ENCODE measurements at regions not wholly inside any gene's neighbourhood (a gene's known extent, or its start where the extent isn't known, plus 50 kb on each side); places are given as distances from the start of the nearest gene placed in this dataset.

DNA sequence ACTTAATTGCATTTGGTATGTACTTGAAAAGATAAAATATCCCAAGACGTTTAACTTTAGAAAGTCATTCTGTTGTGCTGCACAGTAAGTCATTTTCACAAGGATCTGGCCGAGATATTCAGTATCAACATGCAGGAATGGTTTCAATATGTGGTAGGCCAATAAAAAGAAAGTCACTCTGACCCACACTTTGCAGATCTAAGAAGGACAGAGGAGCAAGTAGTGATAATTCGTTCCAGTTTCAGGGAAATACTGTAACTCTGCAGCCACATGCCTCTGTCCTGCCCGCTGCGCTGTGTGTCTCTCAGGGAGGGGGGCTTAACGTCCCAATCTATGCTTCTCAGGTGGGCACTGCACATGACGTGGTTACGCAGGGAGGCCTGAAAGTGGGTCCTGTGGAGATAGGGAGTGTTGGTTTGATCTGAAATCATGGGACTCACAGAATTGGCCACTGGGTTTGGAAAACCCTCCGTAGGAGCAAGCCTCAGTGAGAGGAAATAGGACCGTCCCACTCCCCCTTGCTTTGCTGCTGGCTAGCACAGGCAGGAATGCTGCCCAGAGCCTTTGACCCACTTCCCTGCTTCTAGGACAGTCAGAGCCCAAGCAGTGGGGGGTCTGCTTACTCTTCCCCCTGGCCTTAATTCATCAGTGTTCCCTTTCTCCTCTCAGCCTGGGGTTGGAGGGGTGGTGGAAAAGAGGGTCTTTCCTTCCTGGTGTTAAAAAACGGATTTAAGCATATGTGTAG lies 314.7 kb upstream of the SPRED2 start:
- TF ChIP-seq ZFX (IDR thresholded peaks at IDR 0.05): no peak
- TF ChIP-seq, protein P1, sequence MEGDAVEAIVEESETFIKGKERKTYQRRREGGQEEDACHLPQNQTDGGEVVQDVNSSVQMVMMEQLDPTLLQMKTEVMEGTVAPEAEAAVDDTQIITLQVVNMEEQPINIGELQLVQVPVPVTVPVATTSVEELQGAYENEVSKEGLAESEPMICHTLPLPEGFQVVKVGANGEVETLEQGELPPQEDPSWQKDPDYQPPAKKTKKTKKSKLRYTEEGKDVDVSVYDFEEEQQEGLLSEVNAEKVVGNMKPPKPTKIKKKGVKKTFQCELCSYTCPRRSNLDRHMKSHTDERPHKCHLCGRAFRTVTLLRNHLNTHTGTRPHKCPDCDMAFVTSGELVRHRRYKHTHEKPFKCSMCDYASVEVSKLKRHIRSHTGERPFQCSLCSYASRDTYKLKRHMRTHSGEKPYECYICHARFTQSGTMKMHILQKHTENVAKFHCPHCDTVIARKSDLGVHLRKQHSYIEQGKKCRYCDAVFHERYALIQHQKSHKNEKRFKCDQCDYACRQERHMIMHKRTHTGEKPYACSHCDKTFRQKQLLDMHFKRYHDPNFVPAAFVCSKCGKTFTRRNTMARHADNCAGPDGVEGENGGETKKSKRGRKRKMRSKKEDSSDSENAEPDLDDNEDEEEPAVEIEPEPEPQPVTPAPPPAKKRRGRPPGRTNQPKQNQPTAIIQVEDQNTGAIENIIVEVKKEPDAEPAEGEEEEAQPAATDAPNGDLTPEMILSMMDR (conservative IDR thresholded peaks at IDR 0.05): no peak
- no peak overlapping the region for H3K27ac ChIP-seq

DNA sequence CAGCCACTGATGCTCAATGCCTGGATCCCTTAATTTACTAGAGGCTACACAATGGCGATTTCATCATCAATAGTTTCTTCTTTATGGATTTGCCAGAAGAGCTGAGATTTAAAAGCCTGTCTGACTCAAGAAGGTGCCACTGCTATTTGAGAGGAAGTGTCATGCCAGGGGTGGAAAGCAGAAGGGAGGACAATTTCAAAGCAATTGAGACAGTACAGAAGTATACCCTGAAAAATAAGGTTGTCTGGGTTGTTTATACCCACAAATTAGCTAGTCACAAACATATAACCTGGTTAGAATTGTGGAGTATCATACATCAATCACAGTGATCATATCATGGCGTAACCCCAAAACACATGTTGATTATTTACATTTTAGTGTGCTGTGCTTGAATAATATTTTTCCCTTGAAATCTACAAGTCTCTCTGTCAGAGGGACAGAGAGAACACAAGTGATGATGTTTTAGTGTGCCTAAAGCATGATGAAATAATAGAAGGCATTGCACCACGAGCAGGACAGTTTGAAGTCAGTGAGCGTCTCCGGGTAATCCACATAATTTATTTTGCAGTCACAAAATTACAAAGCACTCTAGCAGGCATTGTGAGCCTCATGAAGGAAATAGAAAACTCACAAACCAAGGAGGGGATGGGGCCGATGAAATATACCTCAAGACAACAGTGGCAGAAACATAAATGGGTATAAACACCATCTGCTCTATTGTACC lies 312.2 kb upstream of the SPRED2 start:
- no peak for TF ChIP-seq ZFX (IDR thresholded peaks at IDR 0.05)
- TF ChIP-seq, protein P1 (conservative IDR thresholded peaks at IDR 0.05): no peak
- H3K27ac ChIP-seq: no peak overlapping the region

DNA sequence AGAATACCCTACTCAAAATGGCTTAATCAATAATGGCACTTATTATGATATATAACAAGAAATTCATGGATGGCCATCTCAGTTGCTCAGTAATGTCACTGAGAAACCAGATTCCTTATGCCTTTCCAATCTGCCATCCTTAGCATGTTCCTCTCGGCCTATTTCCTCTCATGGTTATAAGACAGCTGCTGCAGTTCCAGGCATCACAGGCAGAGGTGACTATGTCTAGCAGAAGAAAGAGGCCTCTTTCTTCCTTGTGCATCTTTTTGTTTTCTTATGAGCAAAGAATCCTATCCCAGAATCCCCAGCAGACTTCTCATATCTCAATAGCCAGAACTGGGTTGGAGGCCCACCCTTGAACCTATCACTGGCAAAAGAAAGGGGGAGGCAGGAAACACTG lies 310.6 kb upstream of the SPRED2 start:
- no peak for TF ChIP-seq ZFX (IDR thresholded peaks at IDR 0.05)
- TF ChIP-seq, protein P1 (conservative IDR thresholded peaks at IDR 0.05): no peak
- H3K27ac ChIP-seq: no peak overlapping the region

DNA sequence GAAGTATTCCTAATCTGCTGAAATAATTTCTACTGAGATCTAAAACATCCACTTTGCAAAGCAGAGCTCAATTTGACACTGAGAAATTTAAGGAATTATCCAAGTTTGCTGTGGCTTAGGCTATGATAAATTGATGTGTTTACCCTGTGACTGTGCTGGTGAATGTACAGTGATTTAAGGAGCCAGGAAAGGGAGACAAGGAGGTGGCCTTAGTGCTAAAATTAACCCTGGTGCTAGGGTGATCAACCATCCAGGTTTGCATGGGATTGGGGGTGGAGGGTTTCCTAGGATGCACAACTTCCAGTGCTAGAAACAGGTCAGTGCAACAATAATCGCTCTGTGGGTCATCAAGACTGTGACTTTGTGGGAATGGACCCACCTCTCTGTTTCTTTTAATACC lies 307.5 kb upstream of the SPRED2 start:
- no peak for TF ChIP-seq ZFX (IDR thresholded peaks at IDR 0.05)
- TF ChIP-seq, protein P1 (conservative IDR thresholded peaks at IDR 0.05): no peak
- H3K27ac ChIP-seq: no peak overlapping the region

DNA sequence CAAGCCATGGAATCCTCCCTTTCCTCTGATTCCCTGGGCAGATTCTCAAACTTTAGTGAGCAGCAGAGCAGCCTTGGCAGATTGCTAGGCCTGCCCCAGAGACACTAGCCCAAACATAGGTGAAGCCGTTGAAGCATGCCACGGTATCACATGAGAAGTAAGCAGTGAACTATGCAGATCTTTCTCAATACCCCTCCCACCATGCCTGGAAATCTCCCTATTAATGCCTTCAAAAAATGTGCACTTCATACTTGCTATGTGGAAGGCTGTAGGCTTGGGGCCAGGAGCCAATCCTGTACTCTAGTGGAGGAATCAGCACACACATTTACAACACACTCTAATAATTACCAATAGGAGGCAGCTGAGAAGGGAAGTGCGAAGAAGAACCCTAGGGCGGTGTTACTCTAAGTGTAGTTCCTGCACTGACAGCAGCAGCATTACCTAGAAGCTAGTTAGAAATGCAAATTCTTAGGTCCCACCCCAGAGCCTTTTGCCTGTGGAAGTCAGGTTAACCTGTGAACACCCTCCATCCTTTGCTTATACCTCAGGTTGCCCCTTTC lies 305.1 kb upstream of the SPRED2 start:
- H3K27ac ChIP-seq: no peak overlapping the region
- no peak for TF ChIP-seq ZFX (IDR thresholded peaks at IDR 0.05)
- TF ChIP-seq, protein P1 (conservative IDR thresholded peaks at IDR 0.05): no peak

DNA sequence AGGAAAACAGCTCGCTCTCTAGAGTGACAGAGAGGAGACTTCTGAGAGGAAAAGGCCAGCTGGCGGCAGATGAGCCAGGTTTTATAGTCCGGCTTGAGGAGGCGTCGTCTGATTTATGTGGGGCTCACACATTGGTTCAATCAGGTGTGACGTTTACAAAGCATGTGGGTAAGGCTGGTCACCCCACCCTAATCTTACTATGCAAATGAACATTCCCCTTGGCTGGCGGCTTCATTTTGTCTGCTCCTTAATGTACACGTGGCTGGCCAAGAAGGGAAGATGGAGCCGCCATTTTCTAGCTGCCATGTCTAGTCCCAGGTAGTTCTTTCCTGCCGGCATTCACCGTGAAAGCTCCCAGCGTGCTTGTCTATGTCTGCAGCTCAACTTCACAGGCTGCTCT lies 299.1 kb upstream of the SPRED2 start:
- TF ChIP-seq, protein P1 (conservative IDR thresholded peaks at IDR 0.05): no peak
- no peak for TF ChIP-seq ZFX (IDR thresholded peaks at IDR 0.05)
- no peak overlapping the region for H3K27ac ChIP-seq

DNA sequence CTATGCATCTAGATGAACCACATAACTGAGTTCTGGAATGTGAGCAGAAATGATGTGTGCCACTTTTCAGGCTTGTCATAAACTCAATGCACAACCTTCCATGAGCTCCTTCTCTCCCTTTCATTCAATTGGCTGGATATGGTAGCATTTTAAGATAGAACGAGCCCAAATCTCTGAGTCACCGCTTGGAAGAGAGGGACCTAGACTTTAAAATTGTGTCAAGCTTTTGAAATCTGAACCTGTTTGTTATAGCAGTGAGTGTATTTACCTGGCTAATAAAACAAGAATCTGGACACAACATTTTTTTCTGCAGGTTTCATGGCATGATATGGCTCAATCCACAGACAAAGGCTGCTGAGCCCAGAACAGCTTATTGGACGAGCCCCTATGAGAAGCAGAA lies 297.8 kb upstream of the SPRED2 start:
- no peak for TF ChIP-seq ZFX (IDR thresholded peaks at IDR 0.05)
- TF ChIP-seq, protein P1 (conservative IDR thresholded peaks at IDR 0.05): no peak
- H3K27ac ChIP-seq: no peak overlapping the region

All from C4-2B (cell line).